Stimulated activated CD4-positive, alpha-beta T cell treated with anti-CD3 and anti-CD28 coated beads, Interleukin-2, amount 100 ng/mL, for 24 hours (primary cell): ENCODE measurements at regions not wholly inside any gene's neighbourhood (a gene's known extent, or its start where the extent isn't known, plus 50 kb on each side); places are given as distances from the start of the nearest gene placed in this dataset.
"Not testable (repeated sequence)": the region's sequence is repeated elsewhere in the genome, so short reads cannot be mapped to it uniquely, and the experiment has no call there.

ENCODE experiments used
- DNase-seq, 2 donors: peaks; one replicate each; pipeline ENCODE4 v3.0.0-alpha.2; 2020

DNA sequence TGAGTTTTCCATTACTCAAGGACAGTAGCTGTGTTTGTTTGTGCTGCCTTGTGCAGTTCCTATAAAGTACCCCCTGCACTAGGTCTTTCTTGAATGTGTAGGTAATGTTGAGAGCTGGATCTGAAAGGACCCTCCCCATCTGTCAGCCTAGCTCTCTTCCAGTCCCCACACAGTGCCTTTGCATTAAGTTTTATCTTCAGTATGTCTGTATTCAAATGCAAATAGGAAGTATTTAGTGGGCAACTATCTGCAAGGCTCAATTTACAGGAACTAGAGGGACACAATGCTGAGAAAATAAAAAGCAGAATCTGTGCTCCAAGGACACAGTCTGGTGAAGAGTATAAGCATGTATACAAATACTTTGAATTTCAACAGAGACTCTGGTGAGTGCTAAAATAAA, 558.5 kb downstream of the RFC3 start:
- DNase-seq: no peak

DNA sequence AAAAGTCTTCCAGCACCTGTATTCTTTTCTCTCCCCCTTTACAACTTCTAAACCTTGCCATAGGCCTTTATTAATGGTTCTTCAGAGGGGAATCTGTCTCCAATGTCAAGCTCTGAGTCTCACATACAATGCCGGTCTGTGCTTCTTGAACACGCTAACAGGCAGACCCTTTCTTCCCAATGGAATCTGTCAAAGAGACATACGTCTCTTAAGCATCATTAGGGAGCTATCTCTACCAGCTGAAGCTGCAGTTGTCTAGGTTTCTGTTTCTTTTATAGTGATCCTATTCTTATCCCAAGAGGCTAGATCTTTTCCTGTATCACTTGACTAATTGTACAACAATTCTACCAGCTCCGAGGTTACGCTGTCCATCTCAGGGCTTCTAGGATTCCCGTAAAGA, 560.8 kb upstream of the NBEA start:
- DNase-seq: no peak

- no peak for DNase-seq
Measured at GRCh38 chr13:34383728-34384127, 558.3 kb upstream of the NBEA start.

- not testable (repeated sequence) for DNase-seq
Measured at GRCh38 chr13:34386229-34386628, 555.8 kb upstream of the NBEA start.

DNA sequence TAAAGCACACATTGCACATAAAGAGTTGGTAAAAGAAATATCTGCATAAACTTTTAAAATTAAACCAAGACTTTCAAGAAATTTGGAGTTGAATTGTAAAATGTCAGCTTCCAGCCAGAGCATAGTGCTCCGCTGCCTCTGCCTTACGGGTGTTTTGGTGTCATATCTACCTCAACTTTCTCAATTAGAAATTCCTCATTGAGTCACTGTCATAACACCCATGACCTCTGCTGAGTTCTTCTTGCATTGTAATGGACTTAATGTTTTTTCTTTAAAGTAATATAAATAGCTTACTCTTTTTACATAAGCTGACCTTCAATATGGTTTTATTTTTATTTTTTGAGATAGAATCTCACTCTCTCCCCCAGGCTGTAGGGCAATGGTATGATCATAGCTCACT, 551.0 kb upstream of the NBEA start:
- no peak for DNase-seq

GRCh38 chr13:34401696-34402095, 540.4 kb upstream of the NBEA start:
- no peak for DNase-seq

DNA sequence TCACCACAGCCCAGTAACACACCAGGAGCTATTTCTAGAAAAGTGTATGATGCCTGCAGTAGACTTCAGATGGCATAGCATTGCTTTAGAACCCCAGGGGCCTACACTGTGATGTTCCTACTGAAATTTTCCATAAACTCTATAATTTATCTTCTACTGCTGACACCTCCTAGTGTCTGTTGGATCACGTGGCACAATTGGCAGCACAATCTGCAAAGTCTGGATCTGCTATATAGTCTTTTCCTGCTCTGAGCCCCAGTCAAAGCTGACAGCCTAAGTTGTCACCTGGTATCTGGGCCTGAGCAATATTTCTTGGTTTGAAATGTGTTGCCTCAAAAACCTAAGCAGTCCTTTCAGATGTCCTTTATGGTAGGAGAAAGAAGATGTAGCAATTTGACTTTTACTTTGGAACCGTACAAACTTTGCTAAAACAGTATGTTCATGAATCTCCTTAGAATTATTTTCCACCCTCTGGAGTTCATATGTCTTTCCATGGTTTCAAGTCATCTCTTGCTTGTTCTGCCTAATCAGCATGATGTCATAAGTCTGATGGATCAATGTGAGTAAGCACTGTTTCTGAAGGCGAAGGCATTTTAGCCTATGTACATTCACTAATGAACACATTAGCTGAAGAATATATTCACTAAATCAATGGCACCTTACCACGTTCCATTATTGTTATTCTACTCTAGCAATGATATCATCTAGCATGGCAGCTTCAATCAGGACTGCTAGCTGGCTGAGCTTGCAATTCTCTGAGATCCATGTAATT, 536.5 kb upstream of the NBEA start:
- DNase-seq: no peak

- DNase-seq: no peak
Measured at GRCh38 chr13:34408640-34409039, 533.4 kb upstream of the NBEA start.

DNA sequence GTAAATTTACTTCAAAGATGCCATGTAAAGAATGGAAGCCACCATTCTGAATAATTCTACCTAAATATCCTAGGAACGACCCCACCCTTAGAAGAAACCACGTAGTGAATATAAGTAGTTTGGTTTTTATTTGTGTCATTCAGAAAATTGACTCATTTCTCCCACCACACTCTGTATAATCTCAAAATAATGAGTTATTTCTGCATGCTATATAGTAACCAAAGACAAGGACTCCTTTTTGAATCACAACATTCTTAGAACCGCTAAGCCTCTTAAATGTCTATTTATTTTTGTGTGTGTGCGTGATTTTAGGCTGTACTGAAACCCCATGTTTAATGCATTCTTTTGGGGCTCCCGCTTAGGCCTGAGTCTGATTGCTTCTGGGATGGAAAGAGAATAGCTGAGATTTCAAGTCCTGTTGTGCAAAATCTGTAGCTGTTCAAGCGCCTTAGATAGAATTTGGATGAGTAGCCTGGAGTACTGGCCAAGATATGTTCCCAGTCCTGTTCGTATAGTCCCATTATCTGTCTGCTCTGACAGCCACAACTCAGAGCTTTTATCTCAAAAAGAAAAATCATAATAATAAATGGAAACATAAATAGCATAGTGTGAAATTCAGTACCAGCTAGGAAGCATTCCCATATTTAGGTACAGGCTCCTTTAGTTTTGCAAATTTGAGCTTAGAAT, 532.4 kb upstream of the NBEA start:
- DNase-seq: no peak

- DNase-seq: no peak
Measured at GRCh38 chr13:34410678-34411077, 531.4 kb upstream of the NBEA start.

DNA sequence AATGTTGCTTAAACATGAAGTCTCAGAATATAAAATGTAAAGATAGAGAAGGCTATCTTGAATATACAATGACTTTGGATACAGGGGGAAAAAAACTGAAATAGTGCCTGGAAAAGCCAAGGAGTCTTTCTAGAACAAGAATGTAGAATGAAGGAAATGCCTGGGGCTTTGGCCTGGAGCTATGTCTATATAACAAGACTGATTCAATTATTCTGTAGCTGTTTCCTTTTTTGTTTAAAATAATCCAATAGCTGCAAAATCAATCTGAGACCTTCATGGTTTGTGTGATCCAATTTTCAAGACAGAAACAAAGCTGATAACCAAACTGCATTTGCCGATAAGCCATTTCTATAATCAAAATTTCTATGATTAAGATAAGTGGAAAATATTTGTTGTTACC, 530.9 kb upstream of the NBEA start:
- DNase-seq: no peak

DNA sequence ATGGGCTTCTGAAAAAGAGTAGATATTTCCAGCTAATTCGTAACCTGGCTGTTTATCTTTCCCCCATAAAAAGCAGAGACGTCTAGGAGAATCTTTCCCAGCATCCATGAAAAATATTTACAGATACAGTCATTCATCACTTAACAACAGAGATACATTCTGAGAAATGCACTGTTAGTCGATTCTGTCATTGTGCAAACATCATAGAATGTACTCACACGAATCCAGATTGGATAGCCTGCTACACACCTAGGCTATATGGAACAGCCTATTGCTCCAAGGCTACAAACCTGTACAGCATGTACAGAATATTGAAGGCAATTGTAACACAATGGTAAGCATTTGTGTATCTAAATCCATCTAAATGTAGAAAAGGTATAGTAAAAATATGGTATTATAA, 530.2 kb upstream of the NBEA start:
- DNase-seq: no peak

GRCh38 chr13:34412295-34412694, 529.8 kb upstream of the NBEA start:
- DNase-seq: no peak

- no peak for DNase-seq
Measured at GRCh38 chr13:34412817-34413375, 529.2 kb upstream of the NBEA start.

GRCh38 chr13:34413538-34414210, 528.4 kb upstream of the NBEA start:
- no peak for DNase-seq

DNA sequence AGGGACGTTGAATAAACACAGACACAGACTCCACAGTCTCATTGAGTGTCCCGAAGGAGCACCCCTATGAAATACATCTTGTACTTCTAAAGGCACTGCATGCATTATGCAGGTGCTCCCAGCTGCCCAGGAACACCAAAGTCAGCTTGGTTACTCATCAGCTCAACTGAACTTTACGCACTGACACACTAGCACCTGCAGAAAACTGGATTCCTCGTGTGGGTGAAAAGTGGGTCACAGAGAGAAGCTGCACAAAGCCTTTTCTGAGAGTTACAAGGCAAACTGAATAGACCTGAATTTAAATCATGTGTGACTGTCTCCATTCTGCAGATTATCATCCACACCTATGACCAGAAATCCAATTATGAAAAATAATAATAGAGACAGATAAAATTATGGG, 527.5 kb upstream of the NBEA start:
- no peak for DNase-seq

DNA sequence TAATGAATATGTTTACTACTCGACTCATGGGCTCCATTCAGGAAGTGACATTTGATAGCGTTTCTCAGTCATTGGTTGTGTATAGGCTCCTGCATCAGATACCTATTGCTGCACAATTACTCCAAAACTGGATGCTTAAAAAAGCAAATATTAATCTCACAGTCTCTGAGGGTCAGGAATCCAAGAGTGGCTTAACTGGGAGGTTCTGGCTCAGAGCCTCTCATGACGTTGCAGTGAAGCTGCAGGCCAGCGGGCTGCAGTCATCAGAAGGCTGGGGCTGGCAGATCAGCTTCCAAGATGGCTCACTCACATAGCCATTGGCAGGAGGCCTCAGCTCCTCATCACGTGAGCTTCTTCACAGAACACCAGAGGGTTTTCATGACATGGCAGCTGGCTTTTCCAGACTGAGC, 525.1 kb upstream of the NBEA start:
- DNase-seq: no peak

GRCh38 chr13:34417896-34418295, 524.2 kb upstream of the NBEA start:
- DNase-seq: no peak

DNA sequence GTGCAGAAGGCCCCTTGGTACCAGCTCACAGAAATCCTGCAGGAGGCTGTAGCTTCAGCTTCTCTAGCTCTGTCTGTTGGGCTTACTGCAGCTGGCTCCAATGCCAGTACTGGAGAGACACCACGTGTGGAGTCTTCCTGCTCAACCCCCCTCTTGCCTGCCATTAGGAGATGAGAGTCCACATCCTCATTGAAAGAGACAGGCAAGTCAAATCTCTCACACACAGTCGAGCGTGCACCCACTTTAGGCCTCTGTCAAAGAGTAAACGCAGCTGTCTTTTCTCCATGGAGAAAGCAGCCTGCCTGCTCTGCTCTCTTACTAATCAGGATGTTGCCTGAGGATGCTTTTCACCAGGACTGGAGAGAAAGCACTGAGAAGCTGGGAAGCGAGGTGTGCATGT, 523.0 kb upstream of the NBEA start:
- DNase-seq: no peak

DNA sequence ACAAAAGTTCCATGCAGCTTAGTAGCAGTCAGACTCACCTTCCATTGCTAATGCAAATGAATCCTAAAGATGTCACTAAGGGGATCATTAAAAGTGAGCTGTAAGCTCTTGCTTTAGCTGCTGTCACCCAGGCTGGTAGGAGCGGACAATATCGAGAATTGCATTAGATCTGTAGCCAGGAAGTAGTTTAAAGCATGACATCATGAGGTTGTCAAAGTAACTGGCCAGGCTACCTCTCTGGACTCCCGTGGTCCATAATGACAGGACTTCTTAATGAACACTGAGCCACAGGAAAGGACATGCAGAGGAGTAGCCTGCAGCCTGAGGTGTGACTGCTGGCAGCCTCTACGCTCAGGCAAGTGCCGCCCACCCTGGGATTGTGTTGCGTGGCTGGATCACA, 522.3 kb upstream of the NBEA start:
- no peak for DNase-seq

GRCh38 chr13:34420702-34421346, 521.2 kb upstream of the NBEA start:
- no peak for DNase-seq

DNA sequence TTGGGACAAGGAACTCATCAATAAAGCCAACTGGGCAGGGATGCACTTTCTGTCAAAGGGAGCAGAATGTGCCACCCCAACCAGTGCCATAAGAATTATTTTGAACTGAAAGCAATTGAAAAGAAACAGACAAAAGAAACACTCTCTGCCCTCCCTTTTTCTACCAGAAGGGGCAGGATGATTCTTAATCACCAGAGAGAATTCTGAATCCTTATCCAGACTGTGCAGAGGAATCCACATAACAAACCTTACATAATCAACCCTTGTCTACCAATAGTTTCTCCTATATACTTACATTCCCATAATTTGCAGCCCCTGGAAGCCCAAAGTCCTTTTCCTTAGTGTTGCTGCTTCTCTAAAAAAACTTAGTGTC, 520.7 kb upstream of the NBEA start:
- DNase-seq: no peak

DNA sequence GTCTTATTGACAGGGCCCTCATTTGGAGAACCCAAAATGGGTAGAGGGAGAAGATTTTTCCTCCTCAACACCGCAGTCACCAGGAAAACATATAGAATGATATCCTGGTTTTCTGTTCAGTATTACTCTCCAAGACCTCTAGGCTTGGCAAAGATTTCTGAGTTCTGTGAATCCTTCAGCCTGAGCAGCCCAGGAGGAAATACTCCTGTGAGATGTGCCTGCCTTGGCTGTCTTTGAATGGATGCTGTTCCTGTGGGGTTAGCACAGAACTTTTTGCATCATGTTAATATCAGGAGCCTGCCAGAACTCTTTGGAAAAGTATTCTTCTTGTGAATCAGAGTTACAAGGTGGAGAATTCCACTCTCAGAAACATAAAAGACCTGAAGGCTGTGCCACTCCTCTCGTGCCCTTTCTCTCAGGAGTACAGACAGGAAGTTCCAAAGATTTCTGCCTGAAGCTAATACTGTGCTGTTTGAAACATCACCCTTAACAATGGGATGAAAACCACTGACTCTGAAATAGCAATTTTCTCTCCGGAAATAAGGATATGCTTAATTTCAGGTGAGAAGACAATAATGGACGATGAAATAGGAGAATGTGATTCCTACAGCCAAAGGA, 520.1 kb upstream of the NBEA start:
- no peak for DNase-seq
